Stimulated activated CD8-positive, alpha-beta memory T cell treated with anti-CD3 and anti-CD28 coated beads, Interleukin-7, amount 100 ng/mL, for 48 hours (primary cell): ENCODE measurements at regions not wholly inside any gene's neighbourhood (a gene's known extent, or its start where the extent isn't known, plus 50 kb on each side); places are given as distances from the start of the nearest gene placed in this dataset.

ENCODE experiments used
- DNase-seq, 2 donors: peaks; one replicate each; pipeline ENCODE4 v3.0.0-alpha.2; 2020; ENCODE audit warnings: low read depth in 1 of 2; ENCODE audit errors: extremely low read depth in 1 of 2

DNA sequence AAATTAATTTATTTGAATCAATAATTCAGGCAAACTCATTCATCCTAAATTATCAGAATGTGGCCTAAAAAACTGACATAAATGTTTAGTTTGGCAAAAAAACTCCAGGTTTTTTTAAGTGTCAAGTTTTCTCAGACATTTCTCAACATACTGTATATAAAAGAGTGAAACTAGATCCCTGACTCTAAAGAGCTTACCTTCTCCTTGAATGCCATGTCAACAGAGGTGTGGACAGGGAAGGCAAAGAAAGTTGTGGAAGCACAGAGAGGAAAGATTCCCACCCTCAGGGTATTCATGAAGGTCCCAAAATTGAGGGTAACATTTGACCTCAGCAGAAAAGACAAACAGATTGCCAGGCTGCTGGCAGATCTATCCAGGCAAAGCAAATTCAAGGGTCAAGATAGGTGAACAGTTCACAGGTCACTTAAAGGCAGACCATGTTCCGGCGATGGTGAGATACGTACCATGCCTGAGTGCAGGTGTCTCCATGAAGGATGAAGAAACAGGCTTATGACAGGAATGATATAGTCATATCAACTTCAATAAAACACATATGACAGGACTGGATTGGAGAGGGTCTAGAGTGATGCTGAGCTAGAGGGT is 1638.3 kb upstream of the ZEB2 start:
- DNase-seq = no peak

DNA sequence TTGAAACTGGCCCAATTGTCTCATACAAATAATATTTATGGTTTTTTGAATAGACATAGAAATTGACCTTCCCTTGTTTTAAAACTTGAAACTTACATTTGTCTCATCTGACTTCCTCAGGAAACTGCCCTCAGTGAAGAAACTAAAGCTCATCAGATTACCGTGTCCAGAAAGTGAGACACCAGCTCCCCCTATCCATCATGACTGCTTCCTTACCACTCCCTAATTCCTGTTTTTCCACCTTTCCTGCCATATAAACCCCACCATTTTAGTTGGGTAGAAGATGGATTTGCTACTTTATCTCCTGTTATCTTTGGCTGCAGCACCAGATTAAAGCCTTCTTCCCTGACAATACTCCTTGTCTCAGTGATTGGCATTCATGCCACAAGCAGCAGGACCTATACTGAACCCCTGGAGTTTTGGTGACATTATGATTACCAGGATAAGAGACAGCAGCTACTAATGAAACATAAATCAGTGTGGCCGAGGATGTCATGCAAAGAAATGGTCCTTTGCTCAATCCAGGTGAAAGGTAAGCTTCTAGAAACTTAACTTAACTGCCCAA is 1627.6 kb upstream of the ZEB2 start:
- no peak for DNase-seq

GRCh38 chr2:146143971-146144370 is 1624.1 kb upstream of the ZEB2 start:
- DNase-seq = no peak

- no peak for DNase-seq
Observed at GRCh38 chr2:146138820-146139219, 1618.9 kb upstream of the ZEB2 start.

DNA sequence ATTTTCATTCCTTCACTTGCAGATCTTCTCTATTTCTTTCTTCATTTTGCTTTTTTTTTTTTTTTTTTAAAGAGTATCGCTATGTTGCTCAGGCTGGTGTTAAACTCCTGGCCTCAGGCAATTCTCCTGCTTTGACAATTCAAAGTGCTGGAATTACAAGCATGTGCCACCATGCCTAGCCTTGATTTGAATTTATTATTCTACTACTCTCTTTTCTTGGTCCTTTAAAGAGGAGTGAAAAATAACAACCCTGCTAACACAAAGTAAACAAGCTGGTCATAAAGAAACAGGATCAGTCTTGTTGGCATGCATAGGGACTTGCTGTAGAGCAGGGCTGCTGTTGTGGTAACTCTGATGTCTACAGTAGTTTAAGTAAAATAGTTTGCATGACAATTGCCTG is 1615.3 kb upstream of the ZEB2 start:
- DNase-seq = no peak

DNA sequence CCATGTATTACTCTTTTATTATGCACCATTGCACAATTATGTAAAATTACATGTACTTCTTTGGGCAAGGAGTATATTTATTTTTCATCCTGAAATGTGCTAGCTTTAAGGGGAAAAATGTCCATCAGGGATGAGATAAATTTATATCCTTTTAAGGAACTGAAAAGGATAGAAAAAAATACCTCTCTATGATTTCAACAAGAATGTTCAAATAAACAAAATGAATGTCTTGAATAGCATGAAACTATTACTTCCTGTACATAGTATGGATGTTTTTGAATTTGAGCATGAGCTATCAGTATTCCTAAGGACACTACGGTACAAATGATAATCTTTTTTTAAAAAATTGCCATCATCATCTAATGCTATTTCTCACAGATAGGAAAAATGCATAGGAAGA is 1611.9 kb upstream of the ZEB2 start:
- no peak for DNase-seq

DNA sequence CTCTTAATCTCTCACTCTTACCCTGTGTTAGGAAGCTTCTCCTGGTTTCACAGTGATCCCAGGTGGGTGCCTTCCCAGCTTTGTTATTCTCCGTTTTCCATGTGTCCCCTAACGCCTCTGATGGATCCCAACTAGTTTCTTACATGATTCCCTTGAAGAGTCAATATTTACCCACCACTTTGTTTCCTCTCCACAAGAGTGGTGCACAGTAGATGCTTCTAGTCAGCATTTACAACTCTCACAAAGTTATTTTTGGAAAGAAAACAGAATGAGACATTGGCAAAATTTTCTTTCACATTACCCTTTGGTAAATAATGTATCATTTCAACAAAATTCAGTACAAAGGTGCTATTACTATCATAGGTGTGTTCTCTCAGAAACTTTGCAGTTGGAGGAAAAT is 1611.1 kb upstream of the ZEB2 start:
- DNase-seq = no peak

GRCh38 chr2:146130290-146130689 is 1610.4 kb upstream of the ZEB2 start:
- DNase-seq = no peak

DNA sequence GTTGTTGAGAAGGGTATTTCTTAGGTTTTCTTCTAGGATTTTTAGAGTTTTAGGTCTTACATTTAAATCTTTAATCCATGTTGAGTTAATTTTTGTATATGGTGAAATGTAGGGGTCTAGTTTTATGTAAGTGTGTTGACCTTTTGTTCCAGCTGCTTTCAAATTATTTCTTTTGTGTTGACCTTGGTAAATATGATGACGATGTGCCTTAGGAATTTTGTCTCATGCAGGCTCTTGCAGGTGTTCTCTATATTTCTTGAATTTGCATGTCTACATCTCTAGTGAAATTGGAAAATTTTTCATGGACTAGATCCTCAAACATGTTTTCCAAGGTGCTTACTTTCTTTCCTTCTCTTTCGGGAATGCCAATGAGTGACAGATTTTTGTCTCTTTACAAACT is 1609.3 kb upstream of the ZEB2 start:
- DNase-seq = no peak

- DNase-seq = no peak
Observed at GRCh38 chr2:146128216-146128615, 1608.3 kb upstream of the ZEB2 start.

DNA sequence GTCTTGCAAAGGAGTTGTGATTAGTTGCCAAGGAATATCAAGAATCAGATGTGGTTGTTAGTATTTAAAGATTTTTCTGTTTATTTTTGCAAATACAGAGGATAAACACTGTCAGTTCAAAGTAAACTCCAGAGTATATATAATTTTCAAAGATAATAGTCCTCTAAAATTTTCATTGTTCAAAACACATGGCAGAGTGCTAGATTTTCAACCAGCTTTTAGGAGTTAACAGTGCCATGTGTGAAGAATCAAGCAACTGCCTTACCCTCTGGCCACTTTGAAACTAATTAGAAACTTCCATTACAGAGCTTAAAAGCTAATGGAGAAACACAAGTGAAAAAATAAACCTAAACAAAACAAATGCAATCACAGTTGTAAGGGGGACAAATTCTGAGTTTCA is 1605.6 kb upstream of the ZEB2 start:
- no peak for DNase-seq

- DNase-seq = no peak
Observed at GRCh38 chr2:146124741-146125140, 1604.8 kb upstream of the ZEB2 start.

DNA sequence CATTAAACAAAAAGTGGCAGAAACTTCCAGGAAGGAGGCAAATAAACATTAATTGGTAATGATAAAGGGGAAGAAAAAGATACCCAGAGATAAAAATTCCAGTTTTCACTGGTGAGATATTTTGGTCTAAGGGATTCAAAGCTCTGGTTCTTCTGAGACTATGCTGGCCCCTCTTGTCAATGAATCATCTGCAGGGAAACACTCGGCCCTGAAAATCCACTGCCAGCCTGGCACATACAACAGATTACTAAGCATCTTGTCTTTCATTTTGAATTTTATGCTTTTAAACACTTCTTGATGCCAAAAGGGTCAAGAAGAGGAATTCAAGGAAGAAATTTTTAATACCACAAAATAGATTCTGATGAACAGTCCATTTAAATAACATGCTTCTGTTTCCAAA is 1603.8 kb upstream of the ZEB2 start:
- DNase-seq = no peak

- DNase-seq = no peak
Observed at GRCh38 chr2:146123256-146123655, 1603.3 kb upstream of the ZEB2 start.

- DNase-seq = no peak
Observed at GRCh38 chr2:146119586-146119985, 1599.7 kb upstream of the ZEB2 start.

DNA sequence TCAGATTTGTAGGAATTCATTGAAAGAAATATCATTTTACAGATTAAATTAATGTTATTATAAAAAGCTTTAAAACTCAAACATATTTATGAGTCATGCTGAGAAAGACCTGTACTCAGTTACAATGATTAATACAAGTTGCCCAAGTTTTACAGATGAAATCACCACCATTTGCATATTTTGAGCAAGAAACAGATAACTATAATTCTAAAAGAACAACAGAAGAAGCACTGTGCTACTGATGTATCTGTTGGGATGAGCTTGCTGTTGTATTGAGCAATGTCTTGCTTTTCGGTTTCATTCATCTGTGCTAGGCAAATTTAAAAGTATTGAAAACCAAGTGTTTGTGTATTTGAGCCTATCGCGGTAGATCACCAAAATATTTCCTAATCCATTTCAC is 1589.1 kb upstream of the ZEB2 start:
- DNase-seq = no peak

GRCh38 chr2:146094185-146094584 is 1574.3 kb upstream of the ZEB2 start:
- DNase-seq = no peak

DNA sequence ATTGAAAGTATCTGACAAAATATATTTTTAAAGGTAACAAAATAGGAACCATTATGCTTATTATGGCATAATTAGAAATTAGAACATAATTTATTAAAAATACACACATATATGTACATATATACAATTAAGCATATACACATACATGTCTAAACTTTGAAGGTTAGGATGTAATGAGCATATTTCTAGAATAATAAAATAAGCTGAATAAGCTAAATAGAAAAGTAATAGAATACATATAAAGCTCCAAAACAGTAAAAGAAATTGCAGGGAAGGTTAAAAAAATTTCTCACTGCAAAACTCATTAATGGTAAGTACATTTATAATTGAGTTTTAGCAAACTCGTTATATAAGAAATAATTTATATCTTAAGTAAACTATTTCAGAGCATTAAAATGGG is 1561.5 kb upstream of the ZEB2 start:
- no peak for DNase-seq

- no peak for DNase-seq
Observed at GRCh38 chr2:146080925-146081324, 1561.0 kb upstream of the ZEB2 start.

DNA sequence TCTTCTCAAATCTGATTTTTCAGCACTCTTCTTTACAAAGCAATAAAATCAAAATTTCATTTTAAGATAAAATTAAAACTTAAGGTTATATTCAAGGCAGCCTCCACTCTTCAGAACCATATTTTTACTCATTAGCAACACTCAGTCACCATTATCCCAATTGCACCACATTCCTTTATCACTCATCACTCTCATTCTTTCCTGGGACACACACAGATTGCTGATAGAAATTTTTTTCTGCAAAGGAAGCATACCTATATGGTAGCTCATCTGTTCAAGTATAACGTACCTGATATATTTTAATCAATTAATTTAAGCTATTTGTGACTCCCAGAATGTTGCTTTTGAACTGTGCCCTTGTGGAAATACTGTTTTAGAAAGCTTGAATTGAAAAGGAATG is 1559.3 kb upstream of the ZEB2 start:
- DNase-seq = no peak

DNA sequence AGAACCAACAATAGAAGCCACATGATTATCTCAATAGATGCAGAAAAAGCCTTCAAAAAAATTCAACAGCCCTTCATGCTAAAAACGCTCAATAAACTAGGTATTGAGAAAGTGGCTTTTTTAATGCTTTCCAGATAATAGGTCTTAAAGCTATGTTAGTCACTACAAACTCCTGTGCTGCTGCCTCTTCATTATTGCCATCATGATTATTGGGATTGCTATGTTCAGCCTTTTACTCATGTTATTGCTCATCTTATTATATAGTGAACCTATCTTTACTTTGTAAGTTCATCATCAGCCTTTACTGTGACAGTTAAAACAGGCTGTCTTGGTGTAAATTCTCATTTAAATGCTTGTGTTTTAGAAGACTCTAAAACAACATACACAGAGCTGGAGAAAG is 1557.2 kb upstream of the ZEB2 start:
- DNase-seq = no peak

- no peak for DNase-seq
Observed at GRCh38 chr2:146068051-146068450, 1548.1 kb upstream of the ZEB2 start.

GRCh38 chr2:146048141-146048540 is 1528.2 kb upstream of the ZEB2 start:
- no peak for DNase-seq
